A673 (cell line): ENCODE measurements at regions not wholly inside any gene's neighbourhood (a gene's known extent, or its start where the extent isn't known, plus 50 kb on each side); places are given as distances from the start of the nearest gene placed in this dataset.
"Not testable (repeated sequence)": the region's sequence is repeated elsewhere in the genome, so short reads cannot be mapped to it uniquely, and the experiment has no call there.

Experiments
- EZH2 ChIP-seq: fragments of 200-600 bp; sonication (generic); IDR thresholded peaks from 2 replicates; pipeline ENCODE4 v1.6.1; 2017; ENCODE audit warnings: borderline replicate concordance, low read depth, mild to moderate bottlenecking, mixed read lengths, antibody characterized with exemption, low read length; ENCODE audit not compliant: poor library complexity, severe bottlenecking
- TF ChIP-seq, protein P1 (sequence below): fragments of 300-800, 200-600 bp; sonication (generic); conservative IDR thresholded peaks from 2 replicates; pipeline ENCODE4 v1.5.1; 2017; ENCODE audit warnings: low read depth, mild to moderate bottlenecking, antibody characterized with exemption, low read length, moderate library complexity, mixed read lengths

DNA sequence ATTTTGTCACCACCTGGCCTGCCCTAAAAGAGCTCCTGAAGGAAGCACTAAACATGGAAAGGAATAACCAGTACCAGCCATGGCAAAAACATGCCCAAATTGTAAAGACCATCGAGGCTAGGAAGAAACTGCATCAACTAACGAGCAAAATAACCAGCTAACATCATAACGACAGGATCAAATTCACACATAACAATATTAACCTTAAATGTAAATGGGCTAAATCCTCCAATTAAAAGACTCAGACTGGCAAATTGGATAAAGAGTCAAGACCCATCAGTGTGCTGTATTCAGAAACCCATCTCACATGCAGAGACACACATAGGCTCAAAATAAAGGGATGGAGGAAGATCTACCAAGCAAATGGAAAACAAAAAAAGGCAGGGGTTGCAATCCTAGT, 264.3 kb upstream of the XYLT1 start:
- TF ChIP-seq, protein P1, sequence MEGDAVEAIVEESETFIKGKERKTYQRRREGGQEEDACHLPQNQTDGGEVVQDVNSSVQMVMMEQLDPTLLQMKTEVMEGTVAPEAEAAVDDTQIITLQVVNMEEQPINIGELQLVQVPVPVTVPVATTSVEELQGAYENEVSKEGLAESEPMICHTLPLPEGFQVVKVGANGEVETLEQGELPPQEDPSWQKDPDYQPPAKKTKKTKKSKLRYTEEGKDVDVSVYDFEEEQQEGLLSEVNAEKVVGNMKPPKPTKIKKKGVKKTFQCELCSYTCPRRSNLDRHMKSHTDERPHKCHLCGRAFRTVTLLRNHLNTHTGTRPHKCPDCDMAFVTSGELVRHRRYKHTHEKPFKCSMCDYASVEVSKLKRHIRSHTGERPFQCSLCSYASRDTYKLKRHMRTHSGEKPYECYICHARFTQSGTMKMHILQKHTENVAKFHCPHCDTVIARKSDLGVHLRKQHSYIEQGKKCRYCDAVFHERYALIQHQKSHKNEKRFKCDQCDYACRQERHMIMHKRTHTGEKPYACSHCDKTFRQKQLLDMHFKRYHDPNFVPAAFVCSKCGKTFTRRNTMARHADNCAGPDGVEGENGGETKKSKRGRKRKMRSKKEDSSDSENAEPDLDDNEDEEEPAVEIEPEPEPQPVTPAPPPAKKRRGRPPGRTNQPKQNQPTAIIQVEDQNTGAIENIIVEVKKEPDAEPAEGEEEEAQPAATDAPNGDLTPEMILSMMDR: not testable (repeated sequence)
- not testable (repeated sequence) for TF ChIP-seq EZH2
